PC-9 (cell line): ENCODE measurements at regions not wholly inside any gene's neighbourhood (a gene's known extent, or its start where the extent isn't known, plus 50 kb on each side); places are given as distances from the start of the nearest gene placed in this dataset.

Source experiments
- BruUV-seq: library from RNA; stranded (reverse); fragments of 400-500 nt; replicated peaks from 2 replicates; lab custom pipeline; 2021; lab: Mats Ljungman, UMichigan
- CTCF ChIA-PET: fragments of 300-600 bp; sonication (Branson Sonifier 250); formaldehyde crosslinking; loops from one replicate; lab custom pipeline; 2022; ENCODE audit warnings: antibody characterized with exemption; lab: Charles Lee
- POLR2A ChIA-PET: fragments of 300-600 bp; sonication (Branson Sonifier 250); formaldehyde crosslinking; loops from one replicate; lab custom pipeline; 2022; ENCODE audit warnings: antibody characterized with exemption; ENCODE audit not compliant: unreplicated experiment; lab: Charles Lee
- DNase-seq, 2 experiments: peaks; one replicate each; pipeline versions ENCODE4 v3.0.0 to v3.0.0-alpha.2; 2015 to 2022; ENCODE audit warnings: mixed read lengths in 1 of 2
- H2AFZ ChIP-seq: fragments of 200-600 bp; sonication (generic); 2 replicates; pipeline ENCODE4 v1.8.1; 2017; ENCODE audit warnings: antibody characterized with exemption
- H3F3A ChIP-seq: fragments of 200-600 bp; sonication (generic); 2 replicates; pipeline ENCODE4 v1.8.1; 2017; ENCODE audit warnings: antibody characterized with exemption, mild to moderate bottlenecking, low read depth; ENCODE audit not compliant: insufficient read depth
- H3K27ac ChIP-seq: fragments of 200-600 bp; sonication (generic); 2 replicates; pipeline ENCODE4 v1.6.1; 2016; ENCODE audit warnings: mixed run types
- H3K27me3 ChIP-seq: fragments of 200-600 bp; sonication (generic); 2 replicates; pipeline ENCODE4 v1.6.1; 2016; ENCODE audit warnings: low read depth, mixed run types; ENCODE audit not compliant: insufficient read depth
- H3K36me3 ChIP-seq: fragments of 200-600 bp; sonication (generic); 2 replicates; pipeline ENCODE4 v1.6.1; 2016; ENCODE audit warnings: low read depth, mixed run types
- H3K4me1 ChIP-seq: fragments of 200-600 bp; sonication (generic); replicated peaks from 2 replicates; pipeline ENCODE4 v1.6.1; 2016; ENCODE audit warnings: mixed run types; ENCODE audit not compliant: insufficient read depth
- H3K4me2 ChIP-seq: fragments of 200-600 bp; sonication (generic); 2 replicates; pipeline ENCODE4 v1.6.1; 2017; ENCODE audit warnings: mixed run types
- H3K4me3 ChIP-seq: fragments of 200-600 bp; sonication (generic); 2 replicates; pipeline ENCODE4 v1.6.1; 2016; ENCODE audit warnings: mixed run types
- H3K79me2 ChIP-seq: fragments of 200-600 bp; sonication (generic); 2 replicates; pipeline ENCODE4 v1.6.1; 2017; ENCODE audit warnings: low read depth, mixed run types
- H3K9me2 ChIP-seq: fragments of 200-600 bp; sonication (generic); 2 replicates; pipeline ENCODE4 v1.8.1; 2017; ENCODE audit warnings: mild to moderate bottlenecking; ENCODE audit not compliant: insufficient read depth
- H3K9me3 ChIP-seq: fragments of 200-600 bp; sonication (generic); 2 replicates; pipeline ENCODE4 v1.8.1; 2016; ENCODE audit warnings: low read depth; ENCODE audit not compliant: insufficient read depth
- H4K20me1 ChIP-seq: fragments of 200-600 bp; sonication (generic); 2 replicates; pipeline ENCODE4 v1.8.1; 2017; ENCODE audit not compliant: insufficient read depth
- EZH2 ChIP-seq: fragments of 200-600 bp; sonication (generic); IDR thresholded peaks from 2 replicates; pipeline ENCODE4 v1.8.0; 2017; ENCODE audit warnings: antibody characterized with exemption, low read depth
- intact Hi-C: fragments of 100-400 bp; cut with micrococcal nuclease; formaldehyde crosslinking; loops from one replicate; pipeline ENCODE4 v1.10.0; 2022; ENCODE audit not compliant: unreplicated experiment
- TF ChIP-seq, protein P1 (sequence below): fragments of 200-600 bp; sonication (generic); conservative IDR thresholded peaks from 2 replicates; pipeline ENCODE4 v1.6.1; 2017; ENCODE audit warnings: mixed run types, antibody characterized with exemption, mild to moderate bottlenecking, moderate library complexity

DNA sequence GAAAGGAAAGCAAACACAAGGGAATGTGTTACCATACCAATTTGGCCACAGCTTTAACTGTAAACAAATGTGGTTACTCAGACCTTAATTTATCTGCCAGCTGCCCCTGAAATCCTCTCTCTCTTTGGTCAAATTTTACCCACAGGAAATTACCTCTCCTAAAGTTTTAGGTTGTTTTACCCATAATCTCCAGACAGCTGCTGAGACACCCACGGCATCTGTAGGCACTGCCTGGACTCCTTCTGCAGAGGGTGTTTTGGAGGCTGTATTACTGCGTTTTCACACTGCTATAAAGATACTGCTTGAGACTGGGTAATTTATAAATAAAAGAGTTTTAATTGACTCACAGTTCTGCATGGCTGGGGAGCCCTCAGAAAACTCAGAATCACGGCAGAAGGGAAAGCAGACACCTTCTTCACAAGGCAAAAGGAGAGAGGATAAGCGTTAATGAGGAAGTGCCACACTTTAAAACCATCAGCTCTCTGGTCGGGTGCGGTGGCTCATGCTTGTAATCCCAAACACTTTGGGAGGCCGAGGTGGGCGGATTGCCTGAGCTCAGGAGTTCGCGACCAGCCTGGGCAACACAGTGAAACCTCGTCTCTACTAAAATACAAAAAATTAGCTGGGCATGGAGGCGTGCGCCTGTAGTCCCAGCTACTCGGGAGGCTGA is 677.5 kb upstream of the FSHR start:
- H3K9me2 ChIP-seq = 0 out of 2 replicates have a peak, but pooled peaks cover 2% of the 10 kb centered on the region
- BruUV-seq = no TSS peak
- POLR2A ChIA-PET = no interaction called here

DNA sequence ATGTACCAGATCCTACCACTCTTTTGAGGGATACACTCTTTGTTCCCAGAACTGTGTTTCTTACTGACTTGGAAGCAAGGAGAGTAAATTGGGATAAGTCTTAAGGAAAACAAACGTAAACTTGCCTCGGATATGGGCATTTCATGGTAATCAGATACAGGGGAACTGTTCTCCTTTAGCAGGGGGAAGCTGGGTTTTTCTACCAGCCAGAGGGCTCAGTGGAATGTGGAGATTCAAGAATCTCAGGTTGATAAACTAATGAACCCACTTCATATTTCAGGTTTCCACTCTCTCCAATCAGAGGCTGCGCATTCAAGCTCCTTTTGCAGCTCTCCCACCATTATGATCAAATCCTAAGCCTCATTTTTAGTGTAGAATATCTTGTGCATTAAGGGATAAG is 676.5 kb upstream of the FSHR start:
- H3K27ac ChIP-seq = no peak overlapping the region
- H3K4me3 ChIP-seq = no peak overlapping the region
- H3K27me3 ChIP-seq = no peaks in the 10 kb centered on the region
- DNase-seq = no peak
- no TSS peak for BruUV-seq
- H3K4me1 ChIP-seq = no peaks in the 10 kb centered on the region
- intact Hi-C loops = no loop called here
- H3K4me2 ChIP-seq = no peak overlapping the region
- ChIA-PET POLR2A (no interaction called here), CTCF (no interaction called here)
- no peaks in the 10 kb centered on the region for H3F3A ChIP-seq
- H3K9me3 ChIP-seq = no peaks in the 10 kb centered on the region
- H4K20me1 ChIP-seq = no peaks in the 10 kb centered on the region
- H3K36me3 ChIP-seq = no peaks in the 10 kb centered on the region
- TF ChIP-seq, protein P1, sequence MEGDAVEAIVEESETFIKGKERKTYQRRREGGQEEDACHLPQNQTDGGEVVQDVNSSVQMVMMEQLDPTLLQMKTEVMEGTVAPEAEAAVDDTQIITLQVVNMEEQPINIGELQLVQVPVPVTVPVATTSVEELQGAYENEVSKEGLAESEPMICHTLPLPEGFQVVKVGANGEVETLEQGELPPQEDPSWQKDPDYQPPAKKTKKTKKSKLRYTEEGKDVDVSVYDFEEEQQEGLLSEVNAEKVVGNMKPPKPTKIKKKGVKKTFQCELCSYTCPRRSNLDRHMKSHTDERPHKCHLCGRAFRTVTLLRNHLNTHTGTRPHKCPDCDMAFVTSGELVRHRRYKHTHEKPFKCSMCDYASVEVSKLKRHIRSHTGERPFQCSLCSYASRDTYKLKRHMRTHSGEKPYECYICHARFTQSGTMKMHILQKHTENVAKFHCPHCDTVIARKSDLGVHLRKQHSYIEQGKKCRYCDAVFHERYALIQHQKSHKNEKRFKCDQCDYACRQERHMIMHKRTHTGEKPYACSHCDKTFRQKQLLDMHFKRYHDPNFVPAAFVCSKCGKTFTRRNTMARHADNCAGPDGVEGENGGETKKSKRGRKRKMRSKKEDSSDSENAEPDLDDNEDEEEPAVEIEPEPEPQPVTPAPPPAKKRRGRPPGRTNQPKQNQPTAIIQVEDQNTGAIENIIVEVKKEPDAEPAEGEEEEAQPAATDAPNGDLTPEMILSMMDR = no peak
- no peak for TF ChIP-seq EZH2
- no peaks in the 10 kb centered on the region for H3K79me2 ChIP-seq
- no peak overlapping the region for H2AFZ ChIP-seq
- 0 out of 2 replicates have a peak, but pooled peaks cover 2% of the 10 kb centered on the region for H3K9me2 ChIP-seq

More for the DNA sequence above, 677.5 kb upstream of the FSHR start:
- no peaks in the 10 kb centered on the region for H3K9me3 ChIP-seq
- no peak overlapping the region for H3K27ac ChIP-seq
- H3K4me3 ChIP-seq = no peak overlapping the region
- no peaks in the 10 kb centered on the region for H3K36me3 ChIP-seq
- H3K4me2 ChIP-seq = no peak overlapping the region
- intact Hi-C loops = no loop called here
- H3K27me3 ChIP-seq = no peaks in the 10 kb centered on the region
- CTCF ChIA-PET = no interaction called here
- H3F3A ChIP-seq = no peaks in the 10 kb centered on the region
- 0 out of 2 replicates have a peak overlapping the region, but pooled peaks have one; percentile 40 for H2AFZ ChIP-seq
- TF ChIP-seq, protein P1 = no peak
- TF ChIP-seq EZH2 = no peak
- H3K79me2 ChIP-seq = no peaks in the 10 kb centered on the region
- DNase-seq = no peak
- no peaks in the 10 kb centered on the region for H3K4me1 ChIP-seq
- no peaks in the 10 kb centered on the region for H4K20me1 ChIP-seq

DNA sequence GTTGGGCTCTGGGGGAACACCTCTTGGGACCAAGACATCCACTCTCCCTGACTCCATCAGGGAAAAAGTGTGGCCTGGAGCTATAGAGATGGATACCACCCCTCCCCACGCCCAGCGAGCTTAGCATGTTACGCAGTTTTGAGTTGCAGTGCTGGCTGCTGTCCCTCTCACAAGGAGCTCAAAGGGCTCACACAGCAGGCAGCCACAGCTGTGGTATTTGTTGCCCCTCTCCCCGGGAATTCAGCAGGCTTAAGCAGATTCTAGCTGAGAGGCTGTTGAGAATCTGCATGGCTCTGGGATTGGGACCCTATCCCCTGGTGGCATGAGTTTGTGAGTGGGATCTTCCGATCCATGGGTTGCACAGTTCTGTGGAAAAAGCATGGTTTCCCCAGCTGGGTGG is 673.1 kb upstream of the FSHR start:
- no peak overlapping the region for H3K4me3 ChIP-seq
- no peaks in the 10 kb centered on the region for H3K27me3 ChIP-seq

More for the DNA sequence above, 673.1 kb upstream of the FSHR start:
- Histone ChIP-seq H3K4me1 (no peaks in the 10 kb centered on the region), H3K79me2 (no peaks in the 10 kb centered on the region), H3K9me2 (0 out of 2 replicates have a peak, but pooled peaks cover 2% of the 10 kb centered on the region), H3K27ac (no peak overlapping the region), H4K20me1 (no peaks in the 10 kb centered on the region), H2AFZ (no peak overlapping the region), H3K9me3 (no peaks in the 10 kb centered on the region), H3K4me2 (no peak overlapping the region), H3F3A (no peaks in the 10 kb centered on the region), H3K36me3 (no peaks in the 10 kb centered on the region)
- ChIA-PET CTCF (no interaction called here), POLR2A (no interaction called here)
- no TSS peak for BruUV-seq
- no peak for TF ChIP-seq EZH2
- TF ChIP-seq, protein P1 = no peak
- no peak for DNase-seq
- intact Hi-C loops = no loop called here
